Esophagus squamous epithelium (tissue), 4 donors: ENCODE measurements at regions not wholly inside any gene's neighbourhood (a gene's known extent, or its start where the extent isn't known, plus 50 kb on each side); places are given as distances from the start of the nearest gene placed in this dataset.

Experiments used
- POLR2A ChIP-seq, 4 donors: fragments of 450-650 bp; IDR thresholded peaks; one replicate each; pipeline ENCODE4 v1.6.1; 2017; ENCODE audit warnings: antibody characterized with exemption in 4 of 4, mild to moderate bottlenecking in 4 of 4, moderate library complexity in 3 of 4
- TF ChIP-seq, protein P1 (sequence below), 6 experiments: fragments of 450-650 bp in 4 of 6; fragments of 200-600 bp in 2 of 6; sonication (generic) in 2 of 6; IDR thresholded peaks; one replicate each; pipeline ENCODE4 v1.5.1; 2016 to 2019; ENCODE audit warnings: antibody characterized with exemption in 6 of 6, mild to moderate bottlenecking in 4 of 6, moderate library complexity in 4 of 6

- TF ChIP-seq, protein P1, sequence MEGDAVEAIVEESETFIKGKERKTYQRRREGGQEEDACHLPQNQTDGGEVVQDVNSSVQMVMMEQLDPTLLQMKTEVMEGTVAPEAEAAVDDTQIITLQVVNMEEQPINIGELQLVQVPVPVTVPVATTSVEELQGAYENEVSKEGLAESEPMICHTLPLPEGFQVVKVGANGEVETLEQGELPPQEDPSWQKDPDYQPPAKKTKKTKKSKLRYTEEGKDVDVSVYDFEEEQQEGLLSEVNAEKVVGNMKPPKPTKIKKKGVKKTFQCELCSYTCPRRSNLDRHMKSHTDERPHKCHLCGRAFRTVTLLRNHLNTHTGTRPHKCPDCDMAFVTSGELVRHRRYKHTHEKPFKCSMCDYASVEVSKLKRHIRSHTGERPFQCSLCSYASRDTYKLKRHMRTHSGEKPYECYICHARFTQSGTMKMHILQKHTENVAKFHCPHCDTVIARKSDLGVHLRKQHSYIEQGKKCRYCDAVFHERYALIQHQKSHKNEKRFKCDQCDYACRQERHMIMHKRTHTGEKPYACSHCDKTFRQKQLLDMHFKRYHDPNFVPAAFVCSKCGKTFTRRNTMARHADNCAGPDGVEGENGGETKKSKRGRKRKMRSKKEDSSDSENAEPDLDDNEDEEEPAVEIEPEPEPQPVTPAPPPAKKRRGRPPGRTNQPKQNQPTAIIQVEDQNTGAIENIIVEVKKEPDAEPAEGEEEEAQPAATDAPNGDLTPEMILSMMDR (IDR thresholded peaks at IDR 0.05) = no peak
- TF ChIP-seq POLR2A (IDR thresholded peaks at IDR 0.05) = no peak
Measured at GRCh38 chr7:12888717-12889116, 201.3 kb downstream of the ARL4A start.
